HepG2 (cell line): ENCODE measurements at regions not wholly inside any gene's neighbourhood (a gene's known extent, or its start where the extent isn't known, plus 50 kb on each side); places are given as distances from the start of the nearest gene placed in this dataset.

ENCODE experiments used
- AGO1 ChIP-seq: fragments of 200-400 bp; formaldehyde crosslinking; IDR thresholded peaks from 2 replicates; pipeline ENCODE4 v1.6.1; 2017; ENCODE audit warnings: mild to moderate bottlenecking, low read depth, low read length, moderate library complexity; ENCODE audit not compliant: poor library complexity, severe bottlenecking
- ATF4 ChIP-seq, 2 experiments: fragments of 450-650 bp in 1 of 2; sonication (generic) in 1 of 2; formaldehyde crosslinking; IDR thresholded peaks; 2 replicates each; pipeline versions ENCODE4 v1.5.0 to v1.8.0; 2020 to 2022; ENCODE audit warnings: mild to moderate bottlenecking in 1 of 2, missing genetic modification reagents in 1 of 2
- E2F2 ChIP-seq: sonication (generic); formaldehyde crosslinking; IDR thresholded peaks from 2 replicates; pipeline ENCODE4 v1.4.0; 2020; ENCODE audit warnings: missing genetic modification reagents, borderline replicate concordance
- E2F5 ChIP-seq: sonication (generic); formaldehyde crosslinking; conservative IDR thresholded peaks from 2 replicates; pipeline ENCODE4 v1.4.0; 2020; ENCODE audit warnings: missing genetic modification reagents
- ERF ChIP-seq: IDR thresholded peaks from 2 replicates; pipeline ENCODE4 v1.6.1; 2018; ENCODE audit warnings: missing biosample characterization, missing genetic modification reagents
- GPBP1L1 ChIP-seq: sonication (generic); formaldehyde crosslinking; IDR thresholded peaks from 2 replicates; pipeline ENCODE4 v1.5.0; 2020; ENCODE audit warnings: mild to moderate bottlenecking, missing genetic modification reagents
- HDAC2 ChIP-seq: sonication (generic); formaldehyde crosslinking; IDR thresholded peaks from 2 replicates; pipeline ENCODE4 v1.4.0; 2020; ENCODE audit warnings: missing genetic modification reagents
- IRF1 ChIP-seq: sonication (generic); formaldehyde crosslinking; IDR thresholded peaks from 2 replicates; pipeline ENCODE4 v1.4.0; 2020; ENCODE audit warnings: low read depth, mild to moderate bottlenecking, missing genetic modification reagents
- KLF11 ChIP-seq: IDR thresholded peaks from 2 replicates; pipeline ENCODE4 v1.6.1; 2016; ENCODE audit warnings: missing compliant biosample characterization
- MED8 ChIP-seq: sonication (generic); formaldehyde crosslinking; IDR thresholded peaks from 2 replicates; pipeline ENCODE4 v1.8.1; 2023; ENCODE audit warnings: mild to moderate bottlenecking, missing genetic modification reagents; ENCODE audit not compliant: insufficient replicate concordance
- MNT ChIP-seq: fragments of 450-650 bp; IDR thresholded peaks from 2 replicates; pipeline ENCODE4 v1.6.1; 2016
- MTF2 ChIP-seq: sonication (generic); formaldehyde crosslinking; IDR thresholded peaks from 2 replicates; pipeline ENCODE4 v1.5.0; 2020; ENCODE audit warnings: missing genetic modification reagents, borderline replicate concordance
- PRMT3 ChIP-seq: sonication (generic); formaldehyde crosslinking; IDR thresholded peaks from 2 replicates; pipeline ENCODE4 v1.8.1; 2022; ENCODE audit warnings: low read depth, mild to moderate bottlenecking, moderate library complexity, missing genetic modification reagents, borderline replicate concordance
- SALL1 ChIP-seq: sonication (generic); formaldehyde crosslinking; IDR thresholded peaks from 2 replicates; pipeline ENCODE4 v1.8.0; 2022; ENCODE audit warnings: mild to moderate bottlenecking, missing genetic modification reagents
- SMC3 ChIP-seq: IDR thresholded peaks from 2 replicates; pipeline ENCODE4 v1.6.1; 2011; ENCODE audit warnings: low read length, improper control_type of control experiment
- TCF7 ChIP-seq: sonication (generic); IDR thresholded peaks from 2 replicates; pipeline ENCODE4 v1.6.1; 2016; ENCODE audit warnings: antibody characterized with exemption, low read depth
- WIZ ChIP-seq: sonication (generic); formaldehyde crosslinking; IDR thresholded peaks from 2 replicates; pipeline ENCODE4 v1.5.1; 2020; ENCODE audit warnings: mild to moderate bottlenecking, missing genetic modification reagents
- ZFP82 ChIP-seq: sonication (generic); formaldehyde crosslinking; IDR thresholded peaks from 2 replicates; pipeline ENCODE4 v1.5.1; 2020; ENCODE audit warnings: mild to moderate bottlenecking, missing genetic modification reagents, borderline replicate concordance
- ZNF256 ChIP-seq: sonication (generic); formaldehyde crosslinking; conservative IDR thresholded peaks from 2 replicates; pipeline ENCODE4 v1.4.0; 2020; ENCODE audit warnings: missing genetic modification reagents
- ZNF282 ChIP-seq: fragments of 450-650 bp; IDR thresholded peaks from 2 replicates; pipeline ENCODE4 v1.6.1; 2018; ENCODE audit not compliant: partially characterized antibody
- ZNF501 ChIP-seq: sonication (generic); formaldehyde crosslinking; IDR thresholded peaks from 2 replicates; pipeline ENCODE4 v1.5.1; 2020; ENCODE audit warnings: mild to moderate bottlenecking, moderate library complexity, missing genetic modification reagents
- ZNF550 ChIP-seq: sonication (generic); formaldehyde crosslinking; IDR thresholded peaks from 2 replicates; pipeline ENCODE4 v1.4.0; 2020; ENCODE audit warnings: mild to moderate bottlenecking, missing genetic modification reagents, borderline replicate concordance
- ZNF792 ChIP-seq: IDR thresholded peaks from 2 replicates; pipeline ENCODE4 v1.6.1; 2016
- ZSCAN9 ChIP-seq: IDR thresholded peaks from 2 replicates; pipeline ENCODE4 v1.6.1; 2016; ENCODE audit warnings: borderline replicate concordance

GRCh38 chr17:6269478-6269877 is 165.4 kb downstream of the AIPL1 start (continued):
- TF ChIP-seq E2F2 (CRISPR knock-in tag) (no peak), ZNF501 (CRISPR knock-in tag) (no peak), ZNF792 (CRISPR knock-in tag) (0 out of 2 replicates have a peak, but pooled peaks have one; percentile 32), SMC3 (no peak), TCF7 (no peak), E2F5 (no peak), GPBP1L1 (CRISPR knock-in tag) (no peak), ZSCAN9 (0 out of 2 replicates have a peak, but pooled peaks have one; percentile 48), ZNF550 (CRISPR knock-in tag) (no peak), ZFP82 (CRISPR knock-in tag) (no peak), SALL1 (CRISPR knock-in tag) (peak; percentile 61), ZNF282 (no peak), PRMT3 (CRISPR knock-in tag) (no peak), HDAC2 (CRISPR knock-in tag) (peak; percentile 40; the same call in 1 of the 2 replicates), ATF4 (CRISPR knock-in tag; IDR thresholded peaks at IDR 0.05) (no peak), WIZ (peak; percentile 63; the same call in 1 of the 2 replicates), ZNF256 (CRISPR knock-in tag) (no peak), ERF (CRISPR knock-in tag) (peak; percentile 52; the same call in 1 of the 2 replicates), KLF11 (CRISPR knock-in tag) (no peak), MED8 (CRISPR knock-in tag) (no peak), IRF1 (CRISPR knock-in tag) (no peak), MNT (no peak), AGO1 (no peak), MTF2 (CRISPR knock-in tag) (no peak)
